ENCODE measurements at regions not wholly inside any gene's neighbourhood (a gene's known extent, or its start where the extent isn't known, plus 50 kb on each side); places are given as distances from the start of the nearest gene placed in this dataset.
"Not testable (repeated sequence)": the region's sequence is repeated elsewhere in the genome, so short reads cannot be mapped to it uniquely, and the experiment has no call there.

DNA sequence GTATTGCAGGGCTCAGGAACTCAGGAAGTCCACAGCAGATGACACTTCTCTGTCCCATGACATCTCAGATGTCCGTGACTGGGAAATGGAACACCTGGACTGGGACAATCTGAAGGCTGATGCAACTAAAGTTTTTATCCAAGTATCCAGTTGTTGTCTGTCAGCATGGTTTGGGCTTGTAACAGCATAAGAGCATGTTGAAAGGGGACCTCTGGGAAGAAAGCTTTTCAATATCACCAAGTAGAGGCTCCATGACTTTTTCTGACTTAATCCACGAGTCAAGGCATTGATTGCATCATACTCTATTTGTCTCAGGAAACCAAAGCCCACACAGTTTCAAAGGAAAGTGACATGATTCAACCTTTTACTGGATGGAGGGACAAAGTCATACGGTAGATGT lies 807.7 kb downstream of the MTRR start:
- DNase-seq = no peak

- no peak for DNase-seq
Measured at GRCh38 chr5:8682381-8682780, 813.4 kb downstream of the MTRR start.

- DNase-seq = no peak
Measured at GRCh38 chr5:8683496-8683895, 814.5 kb downstream of the MTRR start.

- DNase-seq = no peak
Measured at GRCh38 chr5:8685704-8686103, 816.8 kb downstream of the MTRR start.

GRCh38 chr5:8686707-8687106 lies 817.8 kb downstream of the MTRR start:
- DNase-seq = no peak

DNA sequence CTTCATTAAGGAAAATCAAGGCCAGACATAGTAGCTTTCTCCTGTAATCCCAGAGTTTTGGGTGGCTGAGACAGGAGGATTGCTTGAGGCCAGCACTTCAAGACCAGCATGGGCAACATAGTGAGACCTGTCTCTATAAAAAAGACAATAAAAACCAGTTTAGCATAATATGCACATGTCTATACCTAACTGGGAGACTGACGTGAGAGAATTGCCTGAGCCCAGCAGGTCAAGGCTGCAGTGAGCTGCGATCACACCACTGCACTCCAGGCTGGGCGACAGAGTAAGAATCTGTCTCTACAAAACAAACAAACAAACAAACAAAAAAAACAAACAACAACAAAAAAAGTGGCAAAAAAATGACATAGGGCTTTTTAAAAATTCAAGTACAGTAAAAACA lies 820.8 kb downstream of the MTRR start:
- no peak for DNase-seq

DNA sequence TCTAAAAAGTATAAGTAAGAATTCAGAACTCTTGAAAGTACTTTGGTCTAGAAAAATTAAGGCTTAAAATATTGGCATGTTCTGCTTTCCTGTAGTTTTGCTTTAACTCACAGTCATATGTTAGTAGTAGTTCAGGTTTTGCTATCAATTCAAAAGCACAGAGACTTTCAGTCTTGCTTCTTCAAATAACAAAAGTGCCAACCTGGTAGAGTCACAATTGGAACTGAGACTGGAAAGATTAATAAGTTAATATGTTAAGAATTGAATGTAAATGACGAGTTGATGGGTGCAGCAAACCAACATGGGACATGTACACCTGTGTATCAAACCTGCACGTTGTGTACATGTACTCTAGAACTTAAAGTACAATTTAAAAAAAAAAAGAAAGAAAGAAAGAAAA lies 822.3 kb downstream of the MTRR start:
- no peak for DNase-seq

DNA sequence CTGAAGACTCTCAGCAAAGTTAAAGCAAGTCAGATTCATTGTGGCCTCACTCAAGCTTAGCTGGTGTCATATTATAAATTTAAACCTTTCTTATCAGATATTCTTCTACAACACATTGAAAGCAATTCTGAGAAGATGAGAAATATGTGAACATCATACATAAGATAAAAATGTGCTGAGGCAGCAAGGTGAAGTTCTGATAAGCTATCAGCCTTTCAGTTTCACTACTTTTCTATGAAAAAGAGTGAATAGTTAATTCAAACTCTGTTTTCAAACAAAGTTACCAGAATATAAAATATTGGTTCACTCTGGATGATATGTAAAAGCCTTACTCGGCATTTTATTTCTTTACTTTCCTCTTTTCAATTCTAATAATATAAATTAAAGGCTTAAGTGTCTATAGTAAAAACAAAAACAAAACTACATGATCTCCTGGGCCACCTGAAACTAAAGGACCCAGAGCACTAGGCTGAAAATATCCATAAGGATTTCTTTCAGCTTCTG lies 824.4 kb downstream of the MTRR start:
- DNase-seq = no peak

DNA sequence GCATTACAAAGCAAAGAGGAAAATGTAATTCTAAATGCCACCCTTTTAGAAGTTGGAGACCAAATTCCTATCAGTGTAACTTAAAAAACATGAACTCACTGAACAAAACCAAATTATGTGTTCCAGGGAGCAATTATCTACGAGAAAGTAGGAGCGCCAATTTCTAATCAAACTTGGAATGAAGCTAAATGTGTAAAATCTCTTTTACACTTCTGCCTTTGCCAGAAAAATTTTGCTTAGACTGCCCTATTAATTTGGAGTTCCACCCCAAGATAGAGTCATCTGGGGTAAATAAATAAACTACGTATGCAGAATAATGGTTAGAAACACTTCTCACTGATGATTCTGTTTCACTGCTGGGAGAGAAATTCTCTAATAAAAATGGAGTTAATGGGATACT lies 825.6 kb downstream of the MTRR start:
- DNase-seq = no peak

- DNase-seq = no peak
Measured at GRCh38 chr5:8695902-8696845, 827.2 kb downstream of the MTRR start.

DNA sequence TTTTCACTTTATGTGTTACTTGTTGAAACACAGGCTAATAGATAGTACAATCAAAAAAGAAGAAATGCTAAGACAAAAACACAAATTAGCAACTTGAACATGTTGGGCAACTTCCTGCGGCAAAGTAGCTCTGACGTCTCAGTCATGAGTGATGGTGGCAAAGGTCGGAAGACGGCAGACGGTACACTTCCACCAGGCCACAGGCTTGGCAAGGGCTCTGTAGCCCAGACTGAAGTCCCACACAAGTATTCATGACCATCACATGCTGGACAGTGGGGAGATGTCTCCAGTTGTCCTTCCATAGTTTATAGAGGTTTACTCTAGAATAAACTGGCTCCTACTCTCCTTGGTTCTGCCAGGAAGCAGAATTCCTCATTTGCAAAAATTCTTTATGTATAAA lies 831.3 kb downstream of the MTRR start:
- no peak for DNase-seq

GRCh38 chr5:8700671-8701070 lies 831.7 kb downstream of the MTRR start:
- DNase-seq = no peak

DNA sequence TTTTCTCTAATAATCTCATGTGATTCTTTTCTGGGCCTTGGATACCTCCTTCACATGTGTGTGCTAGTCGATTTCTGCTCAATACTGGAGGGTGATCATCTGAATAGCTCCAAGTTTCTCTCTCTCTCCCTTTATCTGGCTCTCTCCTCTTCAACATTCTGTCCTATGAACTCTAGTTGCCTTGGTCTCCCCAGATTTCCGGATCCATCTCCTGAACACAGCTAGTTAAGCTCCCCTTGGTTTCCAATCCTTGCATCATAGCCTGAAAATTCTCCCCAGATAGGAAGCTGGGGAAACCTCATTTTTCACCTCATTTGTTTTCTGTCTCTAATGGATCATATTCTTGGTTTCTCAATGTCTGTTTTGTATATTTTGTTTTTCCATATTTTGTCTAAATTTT lies 832.3 kb downstream of the MTRR start:
- DNase-seq = no peak

DNA sequence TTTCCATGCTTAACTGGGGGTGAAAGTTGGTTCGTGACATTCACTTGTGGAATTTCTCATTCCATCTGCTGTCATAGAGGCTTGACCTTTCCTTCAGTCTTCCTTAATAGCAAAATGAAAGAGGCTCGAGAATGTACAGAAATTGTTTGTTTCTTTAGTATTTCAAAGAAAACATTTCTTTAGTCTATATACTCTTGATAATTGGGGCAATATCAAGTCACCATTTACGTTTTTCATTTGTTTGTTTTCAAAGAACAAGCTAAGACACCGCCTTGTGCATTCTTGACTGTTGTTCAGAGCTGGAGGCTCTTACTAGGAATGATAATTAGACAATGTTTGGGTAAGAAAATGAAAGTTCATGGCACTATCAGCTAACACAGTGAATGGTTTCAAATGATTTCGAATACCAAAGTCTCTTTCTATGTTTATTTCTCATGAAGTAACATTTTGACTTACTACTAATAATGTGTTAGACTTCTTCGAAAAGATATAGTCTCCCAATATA lies 835.4 kb downstream of the SEMA5A start:
- no peak for DNase-seq

- DNase-seq = no peak
Measured at GRCh38 chr5:8714198-8714597, 831.7 kb downstream of the SEMA5A start.

- DNase-seq = no peak
Measured at GRCh38 chr5:8714861-8715260, 831.0 kb downstream of the SEMA5A start.

- DNase-seq = no peak
Measured at GRCh38 chr5:8719796-8720195, 826.1 kb downstream of the SEMA5A start.

DNA sequence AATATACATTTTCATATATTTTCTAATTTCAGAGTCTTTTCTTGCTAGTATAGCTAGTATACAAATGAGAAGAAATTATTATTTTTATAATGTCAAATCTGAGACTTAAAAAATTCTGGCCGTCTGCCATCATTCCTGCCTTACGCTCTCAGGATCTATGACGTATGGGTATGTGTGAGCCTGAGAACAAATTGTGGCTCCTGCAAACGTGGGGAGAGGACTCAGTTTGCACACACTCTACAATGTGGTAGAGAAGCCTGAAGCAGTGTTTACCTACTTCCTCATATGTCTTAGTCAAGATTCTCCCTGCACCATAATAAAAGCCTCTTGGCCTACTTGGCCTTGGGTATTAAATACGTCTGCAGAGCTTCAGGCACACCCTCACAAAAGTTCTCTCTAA lies 825.4 kb downstream of the SEMA5A start:
- DNase-seq = no peak

DNA sequence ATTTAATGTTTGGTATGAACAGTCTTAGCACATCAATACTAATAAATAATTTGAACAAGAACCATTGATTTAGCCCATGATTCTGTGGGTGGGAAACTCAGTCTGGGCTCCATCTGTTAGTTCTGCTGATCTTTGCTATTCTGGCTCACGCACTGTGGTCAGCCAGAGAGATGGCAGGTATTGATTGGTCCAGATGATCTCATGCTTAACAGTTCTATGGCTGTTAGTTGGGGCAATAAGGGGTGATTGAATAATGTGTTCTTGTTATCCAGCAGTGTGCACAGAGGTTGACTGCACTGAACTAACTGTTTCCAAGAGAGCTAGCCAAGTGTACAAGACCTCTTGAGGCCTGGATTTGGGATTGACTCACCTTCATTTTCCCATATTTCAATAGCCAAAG lies 824.3 kb downstream of the SEMA5A start:
- DNase-seq = no peak

DNA sequence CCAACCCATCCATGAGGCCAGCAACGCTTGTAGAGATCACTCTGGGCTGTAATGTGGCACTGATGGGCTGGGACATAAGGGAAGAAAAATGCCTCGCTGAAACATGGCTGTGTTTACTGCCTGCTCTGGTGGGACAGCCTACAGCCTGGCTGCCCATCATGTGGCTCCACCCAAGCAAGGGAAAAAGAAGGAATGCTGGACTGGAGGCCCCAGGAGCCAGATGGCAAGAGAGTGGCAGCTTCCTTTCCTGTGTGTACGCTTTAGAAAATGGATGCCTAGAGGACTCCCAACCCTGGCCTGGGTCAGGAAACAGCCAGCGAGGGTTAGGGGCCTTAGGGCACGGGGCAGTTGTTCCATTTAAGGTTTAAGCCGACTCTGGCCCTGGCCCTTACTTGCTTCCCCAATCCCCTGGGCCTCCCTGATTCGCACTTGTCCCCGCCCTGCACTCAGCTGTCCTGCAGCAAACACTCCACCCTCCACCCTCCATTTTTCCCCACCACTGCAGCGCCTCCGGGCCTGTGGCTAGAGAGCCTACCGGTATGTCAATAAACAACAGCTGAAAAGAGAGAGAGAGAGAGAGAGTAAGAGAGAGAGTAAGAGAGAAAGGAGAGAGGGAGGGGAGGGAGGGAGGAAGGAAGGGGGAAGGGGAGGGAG lies 819.4 kb downstream of the SEMA5A start:
- no peak for DNase-seq

- DNase-seq = no peak
Measured at GRCh38 chr5:8727396-8727795, 818.5 kb downstream of the SEMA5A start.

DNA sequence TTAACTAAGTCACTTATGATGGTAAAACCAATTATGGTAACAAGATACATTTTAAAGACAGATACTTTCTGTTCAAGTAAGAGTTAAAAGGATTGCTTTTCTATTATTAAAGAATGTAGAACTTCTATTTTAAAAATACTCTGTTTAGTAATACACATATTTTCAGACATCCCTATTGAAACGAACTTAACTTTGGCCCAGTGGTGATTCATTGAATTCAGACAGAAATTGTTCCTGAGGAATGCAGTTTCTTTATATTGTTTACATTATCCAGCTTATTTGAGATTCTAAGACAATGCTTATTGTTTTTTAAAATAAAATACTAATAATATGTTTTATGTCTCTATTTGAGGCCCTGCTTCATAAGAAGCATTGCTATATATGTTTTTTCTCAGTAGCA lies 816.4 kb downstream of the SEMA5A start:
- DNase-seq = no peak

DNA sequence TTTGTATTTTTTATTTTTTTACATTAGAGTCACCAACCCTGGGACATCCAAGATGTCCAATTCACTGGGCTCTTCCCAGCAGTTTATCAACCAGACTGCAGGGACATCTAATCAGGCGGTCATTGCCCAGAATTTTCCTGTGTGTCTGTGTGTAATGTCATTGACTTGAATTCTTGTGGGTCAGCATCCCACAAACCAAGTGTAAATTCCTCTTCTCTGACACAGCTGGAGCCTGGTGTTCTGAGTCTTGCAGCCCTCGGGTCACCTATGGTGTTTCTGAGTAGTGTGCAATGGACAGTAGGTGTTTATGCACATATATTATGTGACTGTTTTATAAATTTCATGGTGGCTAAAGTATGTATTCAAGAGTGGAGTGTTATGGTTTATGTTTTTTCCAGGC lies 815.7 kb downstream of the SEMA5A start:
- no peak for DNase-seq

- not testable (repeated sequence) for DNase-seq
Measured at GRCh38 chr5:8731110-8731509, 814.8 kb downstream of the SEMA5A start.

All from activated CD8-positive, alpha-beta memory T cell treated with anti-CD3 and anti-CD28 coated beads, Interleukin-2, amount 50 U/mL, for 48 hours (primary cell).